ENCODE measurements at regions not wholly inside any gene's neighbourhood (a gene's known extent, or its start where the extent isn't known, plus 50 kb on each side); places are given as distances from the start of the nearest gene placed in this dataset.

DNA sequence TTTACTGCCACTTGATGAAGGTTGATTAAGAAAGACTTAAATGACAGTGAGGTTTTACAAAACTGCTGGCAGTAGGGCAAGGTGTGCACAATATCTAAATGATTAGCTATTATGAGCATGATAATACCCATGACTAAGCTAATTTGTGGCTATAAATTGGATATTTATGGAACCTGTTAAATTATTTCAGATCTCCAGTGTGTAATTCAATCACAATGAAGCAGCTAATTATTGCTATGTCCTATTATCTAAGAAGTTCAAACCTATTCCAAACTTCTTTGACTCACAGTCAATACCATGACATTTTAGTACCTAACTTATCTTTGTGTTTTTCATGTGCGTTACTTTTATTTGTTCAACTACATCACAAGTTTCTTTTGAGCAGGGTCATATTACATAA lies 253.8 kb upstream of the MMADHC start:
- Mint-ChIP-seq H3K27me3 (ENCODE audit: low read depth) (no peaks in the 10 kb centered on the region), H3K4me1 (ENCODE audit: low read depth) (no peaks in the 10 kb centered on the region), H3K4me3 (no peak overlapping the region), H3K36me3 (ENCODE audit: low read depth) (no peaks in the 10 kb centered on the region), H3K27ac (no peak overlapping the region), H3K9me3 (ENCODE audit: insufficient read depth) (peaks cover 7% of the 10 kb centered on the region)
- DNase-seq (no peak), ATAC-seq (no peak)
- ChIA-PET CTCF (no interaction called here), POLR2A (no interaction called here)

DNA sequence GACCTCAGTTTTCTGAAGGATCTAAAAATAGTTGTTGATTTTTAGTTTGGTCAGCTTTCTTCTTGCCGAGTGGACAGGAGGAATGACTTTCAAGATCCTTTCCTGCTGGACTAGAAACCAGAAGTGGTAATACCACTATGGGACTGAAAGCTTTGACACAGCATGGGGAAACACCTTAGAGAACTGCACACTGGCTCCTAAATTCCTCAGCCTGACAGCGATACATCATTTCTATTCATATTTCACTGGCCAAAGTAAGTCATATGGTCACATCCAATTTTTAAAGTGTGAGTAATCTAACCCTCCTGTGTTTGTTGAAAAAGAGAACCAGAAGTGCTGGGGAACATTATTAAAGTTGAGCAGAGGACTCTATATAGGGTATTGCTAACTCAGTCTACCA lies 244.7 kb upstream of the MMADHC start:
- Mint-ChIP-seq H3K36me3 (ENCODE audit: low read depth) (no peaks in the 10 kb centered on the region), H3K4me3 (no peak overlapping the region), H3K27me3 (ENCODE audit: low read depth) (no peaks in the 10 kb centered on the region), H3K27ac (no peak overlapping the region), H3K9me3 (ENCODE audit: insufficient read depth) (no peaks in the 10 kb centered on the region), H3K4me1 (ENCODE audit: low read depth) (no peaks in the 10 kb centered on the region)
- ATAC-seq: no peak
- ChIA-PET CTCF (no interaction called here), POLR2A (no interaction called here)
- DNase-seq: no peak

GRCh38 chr2:149828520-149829210 lies 241.1 kb upstream of the MMADHC start:
- Mint-ChIP-seq H3K4me3 (no peak overlapping the region), H3K27me3 (ENCODE audit: low read depth) (no peaks in the 10 kb centered on the region), H3K4me1 (ENCODE audit: low read depth) (no peaks in the 10 kb centered on the region), H3K9me3 (ENCODE audit: insufficient read depth) (no peaks in the 10 kb centered on the region), H3K27ac (no peak overlapping the region), H3K36me3 (ENCODE audit: low read depth) (no peaks in the 10 kb centered on the region)
- ChIA-PET POLR2A (no interaction called here), CTCF (no interaction called here)
- DNase-seq: no peak
- ATAC-seq: no peak

DNA sequence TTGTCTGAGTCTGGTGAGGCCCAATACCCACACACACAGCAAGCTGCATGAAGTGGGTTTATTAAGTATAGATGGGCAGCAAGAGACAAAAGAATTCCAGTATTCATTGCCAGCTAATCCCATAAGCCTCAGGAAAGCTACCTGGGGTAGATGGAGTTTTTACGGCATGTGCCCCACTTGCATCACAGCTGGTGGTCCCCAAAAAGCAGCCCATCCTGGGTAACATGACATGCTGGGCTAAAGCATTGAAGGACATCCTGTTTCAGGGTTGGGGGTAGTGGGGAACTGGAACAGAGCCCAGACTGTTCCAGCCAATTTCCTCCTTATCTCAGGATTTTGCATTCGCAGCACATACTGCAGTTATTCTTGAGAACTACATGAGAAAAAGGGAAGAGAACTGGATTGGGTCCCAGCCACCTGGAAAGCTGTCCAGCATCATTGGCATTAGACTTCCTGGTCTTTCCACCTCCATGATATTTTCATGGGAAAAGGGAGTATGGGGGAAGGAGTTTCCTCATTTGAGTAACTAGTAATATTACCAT lies 240.1 kb upstream of the MMADHC start:
- POLR2A ChIA-PET: no interaction called here
- Mint-ChIP-seq H3K27ac (no peak overlapping the region), H3K9me3 (ENCODE audit: insufficient read depth) (no peaks in the 10 kb centered on the region), H3K36me3 (ENCODE audit: low read depth) (no peaks in the 10 kb centered on the region), H3K4me3 (no peak overlapping the region), H3K27me3 (ENCODE audit: low read depth) (no peaks in the 10 kb centered on the region), H3K4me1 (ENCODE audit: low read depth) (no peaks in the 10 kb centered on the region)
- CTCF ChIA-PET: no interaction called here
- DNase-seq (no peak), ATAC-seq (no peak)

GRCh38 chr2:149826471-149827125 lies 239.0 kb upstream of the MMADHC start:
- Mint-ChIP-seq H3K4me1 (ENCODE audit: low read depth) (no peaks in the 10 kb centered on the region), H3K36me3 (ENCODE audit: low read depth) (no peaks in the 10 kb centered on the region), H3K27me3 (ENCODE audit: low read depth) (no peaks in the 10 kb centered on the region), H3K27ac (no peak overlapping the region), H3K4me3 (no peak overlapping the region), H3K9me3 (ENCODE audit: insufficient read depth) (peaks cover 3% of the 10 kb centered on the region)
- no peak for ATAC-seq
- CTCF ChIA-PET: no interaction called here
- POLR2A ChIA-PET: no interaction called here
- no peak for DNase-seq

GRCh38 chr2:149825473-149825872 lies 237.9 kb upstream of the MMADHC start:
- peaks cover 3% of the 10 kb centered on the region for H3K9me3 Mint-ChIP-seq (ENCODE audit: insufficient read depth)
- POLR2A ChIA-PET: no interaction called here
- H3K27me3 Mint-ChIP-seq (ENCODE audit: low read depth): no peaks in the 10 kb centered on the region
- no peaks in the 10 kb centered on the region for H3K4me1 Mint-ChIP-seq (ENCODE audit: low read depth)
- no peak overlapping the region for H3K4me3 Mint-ChIP-seq
- H3K27ac Mint-ChIP-seq: no peak overlapping the region
- CTCF ChIA-PET: no interaction called here
- H3K36me3 Mint-ChIP-seq (ENCODE audit: low read depth): no peaks in the 10 kb centered on the region
- DNase-seq (no peak), ATAC-seq (no peak)

- ChIA-PET CTCF (no interaction called here), POLR2A (no interaction called here)
- DNase-seq (no peak), ATAC-seq (no peak)
- H3K36me3 Mint-ChIP-seq (ENCODE audit: low read depth): no peaks in the 10 kb centered on the region
- H3K4me1 Mint-ChIP-seq (ENCODE audit: low read depth): no peaks in the 10 kb centered on the region
- H3K27ac Mint-ChIP-seq: no peak overlapping the region
- H3K9me3 Mint-ChIP-seq (ENCODE audit: insufficient read depth): peaks cover 3% of the 10 kb centered on the region
- H3K4me3 Mint-ChIP-seq: no peak overlapping the region
- H3K27me3 Mint-ChIP-seq (ENCODE audit: low read depth): no peaks in the 10 kb centered on the region
These were observed 236.6 kb upstream of the MMADHC start for GRCh38 chr2:149824136-149824535.

GRCh38 chr2:149819356-149819957 lies 231.9 kb upstream of the MMADHC start:
- Mint-ChIP-seq H3K27ac (no peak overlapping the region), H3K4me1 (ENCODE audit: low read depth) (no peaks in the 10 kb centered on the region), H3K27me3 (ENCODE audit: low read depth) (no peaks in the 10 kb centered on the region), H3K36me3 (ENCODE audit: low read depth) (no peaks in the 10 kb centered on the region), H3K9me3 (ENCODE audit: insufficient read depth) (peaks cover 3% of the 10 kb centered on the region), H3K4me3 (no peak overlapping the region)
- ChIA-PET POLR2A (no interaction called here), CTCF (no interaction called here)
- no peak for DNase-seq
- no peak for ATAC-seq

GRCh38 chr2:149816756-149817551 lies 229.4 kb upstream of the MMADHC start:
- Mint-ChIP-seq H3K9me3 (ENCODE audit: insufficient read depth) (no peaks in the 10 kb centered on the region), H3K27ac (no peak overlapping the region), H3K27me3 (ENCODE audit: low read depth) (no peaks in the 10 kb centered on the region), H3K4me3 (no peak overlapping the region), H3K4me1 (ENCODE audit: low read depth) (no peaks in the 10 kb centered on the region), H3K36me3 (ENCODE audit: low read depth) (no peaks in the 10 kb centered on the region)
- ATAC-seq (no peak), DNase-seq (no peak)
- ChIA-PET POLR2A (no interaction called here), CTCF (no interaction called here)

GRCh38 chr2:149815941-149816340 lies 228.4 kb upstream of the MMADHC start:
- H3K27ac Mint-ChIP-seq: no peak overlapping the region
- H3K4me3 Mint-ChIP-seq: no peak overlapping the region
- H3K36me3 Mint-ChIP-seq (ENCODE audit: low read depth): no peaks in the 10 kb centered on the region
- H3K9me3 Mint-ChIP-seq (ENCODE audit: insufficient read depth): no peaks in the 10 kb centered on the region
- CTCF ChIA-PET: no interaction called here
- POLR2A ChIA-PET: no interaction called here
- no peaks in the 10 kb centered on the region for H3K27me3 Mint-ChIP-seq (ENCODE audit: low read depth)
- ATAC-seq (no peak), DNase-seq (no peak)
- H3K4me1 Mint-ChIP-seq (ENCODE audit: low read depth): no peaks in the 10 kb centered on the region

DNA sequence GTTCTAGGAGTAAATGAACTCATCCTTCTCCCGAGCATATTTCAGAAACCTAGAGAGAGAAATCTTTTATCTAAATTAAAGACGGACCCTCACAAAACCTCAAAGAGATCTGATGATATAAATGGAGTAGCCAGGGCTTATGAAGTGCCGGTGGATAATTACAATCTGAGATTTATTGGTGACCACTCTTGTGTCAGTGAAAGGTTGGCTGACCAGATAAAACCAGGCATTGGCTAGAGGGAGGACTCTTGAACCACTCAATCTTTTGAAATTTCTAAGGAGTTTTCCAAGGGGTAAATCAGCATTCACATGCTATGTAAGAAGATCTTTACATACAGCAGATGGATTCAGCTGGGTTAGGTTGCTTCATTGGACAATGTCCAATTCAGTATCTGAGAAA lies 227.3 kb upstream of the MMADHC start:
- Mint-ChIP-seq H3K27me3 (ENCODE audit: low read depth) (no peaks in the 10 kb centered on the region), H3K4me1 (ENCODE audit: low read depth) (no peaks in the 10 kb centered on the region), H3K27ac (no peak overlapping the region), H3K9me3 (ENCODE audit: insufficient read depth) (no peaks in the 10 kb centered on the region), H3K4me3 (no peak overlapping the region), H3K36me3 (ENCODE audit: low read depth) (no peaks in the 10 kb centered on the region)
- ChIA-PET CTCF (no interaction called here), POLR2A (no interaction called here)
- no peak for ATAC-seq
- DNase-seq: no peak

- DNase-seq (no peak), ATAC-seq (no peak)
- no peak overlapping the region for H3K27ac Mint-ChIP-seq
- ChIA-PET CTCF (no interaction called here), POLR2A (no interaction called here)
- H3K27me3 Mint-ChIP-seq (ENCODE audit: low read depth): no peaks in the 10 kb centered on the region
- no peak overlapping the region for H3K4me3 Mint-ChIP-seq
- no peaks in the 10 kb centered on the region for H3K36me3 Mint-ChIP-seq (ENCODE audit: low read depth)
- H3K9me3 Mint-ChIP-seq (ENCODE audit: insufficient read depth): no peaks in the 10 kb centered on the region
- H3K4me1 Mint-ChIP-seq (ENCODE audit: low read depth): no peaks in the 10 kb centered on the region
These were observed 226.5 kb upstream of the MMADHC start for GRCh38 chr2:149814049-149814448.
